Caco-2 (cell line): ENCODE measurements at regions not wholly inside any gene's neighbourhood (a gene's known extent, or its start where the extent isn't known, plus 50 kb on each side); places are given as distances from the start of the nearest gene placed in this dataset.

ENCODE experiments used
- BruUV-seq: library from RNA; stranded (reverse); fragments of 400-500 nt; replicated peaks from 2 replicates; lab custom pipeline; 2021; lab: Mats Ljungman, UMichigan
- CTCF ChIA-PET: fragments of 300-600 bp; sonication (Branson Sonifier 250); formaldehyde crosslinking; loops from one replicate; lab custom pipeline; 2022; ENCODE audit warnings: antibody characterized with exemption; lab: Charles Lee
- POLR2A ChIA-PET: fragments of 300-600 bp; sonication (Branson Sonifier 250); formaldehyde crosslinking; loops from one replicate; lab custom pipeline; 2022; ENCODE audit warnings: antibody characterized with exemption; lab: Charles Lee
- DNase-seq, 2 experiments: peaks; one replicate each; pipeline versions ENCODE4 v3.0.0 to v3.0.0-alpha.2; 2020 to 2022
- H3K27me3 ChIP-seq: replicated peaks from 2 replicates; pipeline ENCODE4 v1.6.0; 2011; ENCODE audit warnings: low read length; ENCODE audit not compliant: control insufficient read depth, insufficient read depth
- H3K36me3 ChIP-seq: 2 replicates; pipeline ENCODE4 v1.5.1; 2011; ENCODE audit warnings: low read length; ENCODE audit not compliant: control insufficient read depth, insufficient read depth
- H3K4me1 ChIP-seq: fragments of 250-450 bp; sonication (Bioruptor Pico); 2 replicates; pipeline ENCODE4 v1.5.1; 2020; ENCODE audit warnings: mild to moderate bottlenecking
- H3K4me3 ChIP-seq: 2 replicates; pipeline ENCODE4 v1.5.1; 2011; ENCODE audit warnings: low read depth, mild to moderate bottlenecking, control low read depth, low read length
- H3K9me3 ChIP-seq: fragments of 250-450 bp; sonication (Bioruptor Pico); 2 replicates; pipeline ENCODE4 v1.5.1; 2020; ENCODE audit warnings: mild to moderate bottlenecking, moderate library complexity
- H3K27ac Mint-ChIP-seq: one replicate; pipeline ENCODE4 v1.8.0; 2022; ENCODE audit warnings: mixed read lengths; ENCODE audit not compliant: unreplicated experiment
- H3K27me3 Mint-ChIP-seq: one replicate; pipeline ENCODE4 v1.8.0; 2022; ENCODE audit warnings: mixed read lengths; ENCODE audit not compliant: insufficient read depth, unreplicated experiment
- H3K36me3 Mint-ChIP-seq: one replicate; pipeline ENCODE4 v1.8.0; 2022; ENCODE audit warnings: mild to moderate bottlenecking, mixed read lengths; ENCODE audit not compliant: insufficient read depth, unreplicated experiment
- H3K4me1 Mint-ChIP-seq: one replicate; pipeline ENCODE4 v1.8.0; 2022; ENCODE audit warnings: low read depth, mixed read lengths; ENCODE audit not compliant: unreplicated experiment
- H3K4me3 Mint-ChIP-seq: one replicate; pipeline ENCODE4 v1.8.0; 2022; ENCODE audit warnings: mild to moderate bottlenecking, moderate library complexity, mixed read lengths; ENCODE audit not compliant: unreplicated experiment
- H3K9me3 Mint-ChIP-seq: one replicate; pipeline ENCODE4 v1.8.0; 2022; ENCODE audit warnings: mixed read lengths; ENCODE audit not compliant: unreplicated experiment
- intact Hi-C: fragments of 100-400 bp; cut with micrococcal nuclease; formaldehyde crosslinking; loops from one replicate; pipeline ENCODE4 v1.10.0; 2022; ENCODE audit not compliant: unreplicated experiment
- TF ChIP-seq, protein P1 (sequence below), 2 experiments: fragments of 200-600 bp in 1 of 2; IDR thresholded peaks; 1 replicate in 1 of 2; 2 replicates in 1 of 2; pipeline versions ENCODE4 v1.5.1 to v1.8.0; 2011 to 2022; ENCODE audit warnings: antibody characterized with exemption in 1 of 2, control low read depth in 1 of 2, inconsistent platforms in 1 of 2, low read depth in 1 of 2, low read length in 1 of 2, mild to moderate bottlenecking in 1 of 2, moderate library complexity in 1 of 2; ENCODE audit not compliant: insufficient read depth in 1 of 2, severe bottlenecking in 1 of 2, unreplicated experiment in 1 of 2

DNA sequence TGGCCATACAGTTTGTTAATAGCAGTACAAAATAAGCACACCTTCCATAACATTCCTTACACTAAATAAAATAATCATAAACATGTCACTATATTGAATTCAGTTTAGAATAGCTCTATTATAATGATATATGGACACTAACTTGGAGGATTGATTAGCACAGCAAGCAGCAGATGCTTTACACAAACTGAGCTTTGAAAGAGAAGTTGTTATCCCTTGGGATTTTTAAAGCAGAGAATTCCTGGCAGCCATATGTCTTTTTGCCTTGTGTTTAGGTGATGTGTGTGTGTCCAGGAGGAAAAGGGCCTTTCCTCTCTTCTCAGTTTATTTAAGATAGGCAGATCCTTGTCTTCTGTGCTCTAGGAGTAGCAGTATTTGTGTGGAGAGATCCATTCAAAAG lies 232.2 kb upstream of the GRIN3A start:
- TF ChIP-seq, protein P1, sequence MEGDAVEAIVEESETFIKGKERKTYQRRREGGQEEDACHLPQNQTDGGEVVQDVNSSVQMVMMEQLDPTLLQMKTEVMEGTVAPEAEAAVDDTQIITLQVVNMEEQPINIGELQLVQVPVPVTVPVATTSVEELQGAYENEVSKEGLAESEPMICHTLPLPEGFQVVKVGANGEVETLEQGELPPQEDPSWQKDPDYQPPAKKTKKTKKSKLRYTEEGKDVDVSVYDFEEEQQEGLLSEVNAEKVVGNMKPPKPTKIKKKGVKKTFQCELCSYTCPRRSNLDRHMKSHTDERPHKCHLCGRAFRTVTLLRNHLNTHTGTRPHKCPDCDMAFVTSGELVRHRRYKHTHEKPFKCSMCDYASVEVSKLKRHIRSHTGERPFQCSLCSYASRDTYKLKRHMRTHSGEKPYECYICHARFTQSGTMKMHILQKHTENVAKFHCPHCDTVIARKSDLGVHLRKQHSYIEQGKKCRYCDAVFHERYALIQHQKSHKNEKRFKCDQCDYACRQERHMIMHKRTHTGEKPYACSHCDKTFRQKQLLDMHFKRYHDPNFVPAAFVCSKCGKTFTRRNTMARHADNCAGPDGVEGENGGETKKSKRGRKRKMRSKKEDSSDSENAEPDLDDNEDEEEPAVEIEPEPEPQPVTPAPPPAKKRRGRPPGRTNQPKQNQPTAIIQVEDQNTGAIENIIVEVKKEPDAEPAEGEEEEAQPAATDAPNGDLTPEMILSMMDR (IDR thresholded peaks at IDR 0.05; ENCODE audit: insufficient read depth in 1 of 2, low read depth in 1 of 2, low read length in 1 of 2, severe bottlenecking in 1 of 2, unreplicated experiment in 1 of 2), result no peak
- H3K4me3 ChIP-seq, result no peak overlapping the region

GRCh38 chr9:101968392-101968791 lies 229.9 kb upstream of the GRIN3A start:
- CTCF ChIA-PET, result no interaction called here
- no peaks in the 10 kb centered on the region for H3K27me3 Mint-ChIP-seq
- no TSS peak for BruUV-seq

More for the DNA sequence above, 232.2 kb upstream of the GRIN3A start:
- no peak for DNase-seq
- no TSS peak for BruUV-seq
- Histone ChIP-seq H3K27me3 (no peaks in the 10 kb centered on the region), H3K4me1 (no peaks in the 10 kb centered on the region), H3K9me3 (no peaks in the 10 kb centered on the region), H3K36me3 (no peaks in the 10 kb centered on the region)
- Mint-ChIP-seq H3K27ac (no peak overlapping the region), H3K4me1 (no peaks in the 10 kb centered on the region), H3K9me3 (no peaks in the 10 kb centered on the region), H3K4me3 (no peak overlapping the region), H3K27me3 (no peaks in the 10 kb centered on the region), H3K36me3 (no peaks in the 10 kb centered on the region)
- CTCF ChIA-PET, result no interaction called here
- POLR2A ChIA-PET, result no interaction called here
- intact Hi-C loops, result loop anchor here (10.0 kb wide), 3 partner anchors 236 to 864 kb away; partner anchors contain the start of gene GRIN3A

DNA sequence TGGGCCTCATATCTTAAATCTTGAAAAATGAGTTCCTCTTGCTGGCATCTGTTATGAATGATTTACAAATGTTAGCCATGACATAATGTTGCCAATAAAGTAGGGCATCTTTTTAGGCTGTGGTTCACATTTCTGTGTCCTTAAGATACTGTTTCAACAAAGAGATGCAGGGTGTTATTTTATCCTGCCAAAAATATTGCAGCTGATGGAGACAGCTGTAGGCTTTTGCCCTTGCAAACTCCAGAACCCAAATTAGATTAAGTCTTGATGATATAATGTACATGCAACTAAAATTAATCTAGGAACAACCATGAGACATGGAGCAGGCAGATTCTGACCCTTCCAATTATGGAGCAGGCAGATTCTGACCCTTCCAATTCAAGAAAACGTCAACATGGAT lies 228.2 kb upstream of the GRIN3A start:
- POLR2A ChIA-PET, result no interaction called here
- no peak overlapping the region for H3K4me3 Mint-ChIP-seq
- no peaks in the 10 kb centered on the region for H3K4me1 Mint-ChIP-seq
- Histone ChIP-seq H3K27me3 (no peaks in the 10 kb centered on the region; the same call in 1 of the 2 replicates), H3K36me3 (no peaks in the 10 kb centered on the region), H3K4me3 (no peak overlapping the region), H3K9me3 (no peaks in the 10 kb centered on the region), H3K4me1 (no peaks in the 10 kb centered on the region)
- H3K9me3 Mint-ChIP-seq, result no peaks in the 10 kb centered on the region
- H3K36me3 Mint-ChIP-seq, result no peaks in the 10 kb centered on the region
- intact Hi-C loops, result no loop called here
- no TSS peak for BruUV-seq
- CTCF ChIA-PET, result interaction anchor here (0.9 kb wide), 1 partner anchor 10 kb away, joined by 3 read pairs; no protein-coding TSS in a partner anchor
- DNase-seq, result no peak
- TF ChIP-seq, protein P1 (IDR thresholded peaks at IDR 0.05; ENCODE audit: insufficient read depth in 1 of 2, low read depth in 1 of 2, low read length in 1 of 2, severe bottlenecking in 1 of 2, unreplicated experiment in 1 of 2), result no peak
- no peaks in the 10 kb centered on the region for H3K27me3 Mint-ChIP-seq
- no peak overlapping the region for H3K27ac Mint-ChIP-seq

More at GRCh38 chr9:101968392-101968791, 229.9 kb upstream of the GRIN3A start:
- Histone ChIP-seq H3K4me3 (no peak overlapping the region), H3K4me1 (no peaks in the 10 kb centered on the region), H3K27me3 (no peaks in the 10 kb centered on the region; the same call in 1 of the 2 replicates), H3K9me3 (no peaks in the 10 kb centered on the region), H3K36me3 (no peaks in the 10 kb centered on the region)
- DNase-seq, result no peak
- no peak overlapping the region for H3K4me3 Mint-ChIP-seq
- no peaks in the 10 kb centered on the region for H3K9me3 Mint-ChIP-seq
- POLR2A ChIA-PET, result no interaction called here
- no peaks in the 10 kb centered on the region for H3K36me3 Mint-ChIP-seq
- TF ChIP-seq, protein P1 (IDR thresholded peaks at IDR 0.05; ENCODE audit: insufficient read depth in 1 of 2, low read depth in 1 of 2, low read length in 1 of 2, severe bottlenecking in 1 of 2, unreplicated experiment in 1 of 2), result no peak
- intact Hi-C loops, result loop anchor here (1.0 kb wide), 1 partner anchor 176 kb away; no protein-coding TSS in a partner anchor
- no peak overlapping the region for H3K27ac Mint-ChIP-seq
- H3K4me1 Mint-ChIP-seq, result no peaks in the 10 kb centered on the region
